Liver (tissue), 8 donors: ENCODE measurements at regions not wholly inside any gene's neighbourhood (a gene's known extent, or its start where the extent isn't known, plus 50 kb on each side); places are given as distances from the start of the nearest gene placed in this dataset.

Experiments used
- DNase-seq: peaks from one replicate; pipeline ENCODE4 v3.0.0-alpha.2; 2017; ENCODE audit warnings: low spot score
- H3K27ac ChIP-seq, 2 donors: one replicate each; pipeline ENCODE4 v1.7.0; 2013; ENCODE audit warnings: inconsistent platforms in 2 of 2, low read length in 2 of 2, control low read depth in 1 of 2, low read depth in 1 of 2, mild to moderate bottlenecking in 1 of 2
- H3K27me3 ChIP-seq, 4 donors: one replicate each; pipeline versions ENCODE4 v1.6.1 to v1.7.0; 2013; ENCODE audit warnings: low read length in 3 of 4, inconsistent platforms in 1 of 4, mild to moderate bottlenecking in 1 of 4, moderate library complexity in 1 of 4; ENCODE audit not compliant: control insufficient read depth in 4 of 4, insufficient read depth in 4 of 4
- H3K36me3 ChIP-seq, 4 donors: one replicate each; pipeline versions ENCODE4 v1.6.1 to v1.7.0; 2013; ENCODE audit warnings: low read length in 3 of 4, mild to moderate bottlenecking in 3 of 4, low read depth in 1 of 4, moderate library complexity in 1 of 4; ENCODE audit not compliant: control insufficient read depth in 4 of 4, insufficient read depth in 3 of 4
- H3K4me1 ChIP-seq, 4 donors: one replicate each; pipeline versions ENCODE4 v1.6.1 to v1.7.0; 2013; ENCODE audit warnings: low read length in 3 of 4, mild to moderate bottlenecking in 3 of 4, moderate library complexity in 1 of 4; ENCODE audit not compliant: control insufficient read depth in 4 of 4, insufficient read depth in 4 of 4
- H3K4me3 ChIP-seq, 3 donors: one replicate each; pipeline versions ENCODE4 v1.6.1 to v1.7.0; 2013; ENCODE audit warnings: low read length in 3 of 3, control low read depth in 1 of 3, low read depth in 1 of 3, mild to moderate bottlenecking in 1 of 3
- H3K9ac ChIP-seq, 2 donors: one replicate each; pipeline ENCODE4 v1.7.0; 2013; ENCODE audit warnings: low read length in 2 of 2, mild to moderate bottlenecking in 2 of 2, moderate library complexity in 2 of 2, control low read depth in 1 of 2, low read depth in 1 of 2
- H3K9me3 ChIP-seq, 4 donors: one replicate each; pipeline versions ENCODE4 v1.6.1 to v1.7.0; 2013; ENCODE audit warnings: low read length in 3 of 4; ENCODE audit not compliant: control insufficient read depth in 4 of 4
- EGR1 ChIP-seq, 2 donors: IDR thresholded peaks; 2 replicates each; pipeline ENCODE4 v1.6.1; 2016 to 2018; ENCODE audit warnings: antibody characterized with exemption in 2 of 2, low read depth in 2 of 2
- FOXA1 ChIP-seq: IDR thresholded peaks from 2 replicates; pipeline ENCODE4 v1.6.1; 2016; ENCODE audit warnings: antibody characterized with exemption
- FOXA2 ChIP-seq: IDR thresholded peaks from 2 replicates; pipeline ENCODE4 v1.6.1; 2016; ENCODE audit warnings: antibody characterized with exemption
- GABPA ChIP-seq, 2 donors: IDR thresholded peaks in 1 of 2; conservative IDR thresholded peaks in 1 of 2; 2 replicates each; pipeline ENCODE4 v1.6.1; 2016; ENCODE audit warnings: antibody characterized with exemption in 2 of 2, mild to moderate bottlenecking in 1 of 2, moderate library complexity in 1 of 2
- HNF4A ChIP-seq, 2 donors: conservative IDR thresholded peaks; 2 replicates each; pipeline ENCODE4 v1.6.1; 2016; ENCODE audit warnings: antibody characterized with exemption in 2 of 2, mild to moderate bottlenecking in 2 of 2
- HNF4G ChIP-seq: IDR thresholded peaks from 2 replicates; pipeline ENCODE4 v1.6.1; 2016; ENCODE audit warnings: antibody characterized with exemption
- JUND ChIP-seq, 2 donors: IDR thresholded peaks; 2 replicates each; pipeline ENCODE4 v1.6.1; 2016; ENCODE audit warnings: antibody characterized with exemption in 2 of 2
- NR2F2 ChIP-seq: IDR thresholded peaks from 2 replicates; pipeline ENCODE4 v1.6.1; 2016; ENCODE audit warnings: antibody characterized with exemption
- RAD21 ChIP-seq, 2 donors: IDR thresholded peaks; 2 replicates each; pipeline ENCODE4 v1.6.1; 2016; ENCODE audit warnings: antibody characterized with exemption in 2 of 2, mild to moderate bottlenecking in 2 of 2
- RXRA ChIP-seq, 2 donors: IDR thresholded peaks; 2 replicates each; pipeline ENCODE4 v1.6.1; 2017 to 2018; ENCODE audit warnings: antibody characterized with exemption in 2 of 2, mild to moderate bottlenecking in 1 of 2
- SP1 ChIP-seq: IDR thresholded peaks from 2 replicates; pipeline ENCODE4 v1.6.1; 2018; ENCODE audit warnings: antibody characterized with exemption, mild to moderate bottlenecking
- TAF1 ChIP-seq: conservative IDR thresholded peaks from 2 replicates; pipeline ENCODE4 v1.6.1; 2016; ENCODE audit warnings: antibody characterized with exemption, mild to moderate bottlenecking
- YY1 ChIP-seq: IDR thresholded peaks from 2 replicates; pipeline ENCODE4 v1.6.1; 2016; ENCODE audit warnings: antibody characterized with exemption, mild to moderate bottlenecking
- WGBS: extraction: QIAGEN DNeasy Blood & Tissue Kit; methylation state at CpG from one replicate; pipeline ENCODE4 v1.1.7; 2013; 5-methylcytosine and 5-hydroxymethylcytosine counted together
- TF ChIP-seq, protein P1 (sequence below): IDR thresholded peaks from 2 replicates; pipeline ENCODE4 v1.6.1; 2016; ENCODE audit warnings: antibody characterized with exemption, mild to moderate bottlenecking
- TF ChIP-seq, protein P2 (sequence below): fragments of 150-350 bp; IDR thresholded peaks from 2 replicates; pipeline ENCODE4 v1.5.1; 2017; ENCODE audit warnings: improper control_type of control experiment, low read depth, low read length; ENCODE audit not compliant: missing input control
- TF ChIP-seq, protein P3 (sequence below): IDR thresholded peaks from 2 replicates; pipeline ENCODE4 v1.6.1; 2016; ENCODE audit warnings: antibody characterized with exemption
- TF ChIP-seq, protein P4 (sequence below): IDR thresholded peaks from 2 replicates; pipeline ENCODE4 v1.6.1; 2016; ENCODE audit warnings: antibody characterized with exemption
- donor health status: healthy.
- donor health status: healthy.
- donor health status: healthy.
- donor health status: healthy.
- donor health status: healthy.

GRCh38 chr3:13198264-13198879 lies 125.1 kb upstream of the IQSEC1 start:
- H3K36me3 ChIP-seq, result no peaks in the 10 kb centered on the region
- H3K27ac ChIP-seq, result peak overlapping the region in 1 of 2 donors; percentile 19
- DNase-seq, result no peak
- no peak overlapping the region for H3K4me3 ChIP-seq
- 89% methylated on average over 11 of the region's 11 CpGs for WGBS
- peaks cover 3 to 14% (median 11%) of the 10 kb centered on the region in 4 donors for H3K4me1 ChIP-seq
- TF ChIP-seq RXRA (IDR thresholded peaks at IDR 0.05) (no peak), RAD21 (IDR thresholded peaks at IDR 0.05) (no peak), NR2F2 (no peak), FOXA1 (no peak), GABPA (IDR thresholded peaks at IDR 0.05 in 1 of 2, conservative IDR thresholded peaks at IDR 0.05 in 1 of 2) (no peak), HNF4G (no peak), EGR1 (IDR thresholded peaks at IDR 0.05; ENCODE audit: low read depth in 2 of 2) (no peak), FOXA2 (no peak), JUND (IDR thresholded peaks at IDR 0.05) (no peak)
- TF ChIP-seq, protein P1, sequence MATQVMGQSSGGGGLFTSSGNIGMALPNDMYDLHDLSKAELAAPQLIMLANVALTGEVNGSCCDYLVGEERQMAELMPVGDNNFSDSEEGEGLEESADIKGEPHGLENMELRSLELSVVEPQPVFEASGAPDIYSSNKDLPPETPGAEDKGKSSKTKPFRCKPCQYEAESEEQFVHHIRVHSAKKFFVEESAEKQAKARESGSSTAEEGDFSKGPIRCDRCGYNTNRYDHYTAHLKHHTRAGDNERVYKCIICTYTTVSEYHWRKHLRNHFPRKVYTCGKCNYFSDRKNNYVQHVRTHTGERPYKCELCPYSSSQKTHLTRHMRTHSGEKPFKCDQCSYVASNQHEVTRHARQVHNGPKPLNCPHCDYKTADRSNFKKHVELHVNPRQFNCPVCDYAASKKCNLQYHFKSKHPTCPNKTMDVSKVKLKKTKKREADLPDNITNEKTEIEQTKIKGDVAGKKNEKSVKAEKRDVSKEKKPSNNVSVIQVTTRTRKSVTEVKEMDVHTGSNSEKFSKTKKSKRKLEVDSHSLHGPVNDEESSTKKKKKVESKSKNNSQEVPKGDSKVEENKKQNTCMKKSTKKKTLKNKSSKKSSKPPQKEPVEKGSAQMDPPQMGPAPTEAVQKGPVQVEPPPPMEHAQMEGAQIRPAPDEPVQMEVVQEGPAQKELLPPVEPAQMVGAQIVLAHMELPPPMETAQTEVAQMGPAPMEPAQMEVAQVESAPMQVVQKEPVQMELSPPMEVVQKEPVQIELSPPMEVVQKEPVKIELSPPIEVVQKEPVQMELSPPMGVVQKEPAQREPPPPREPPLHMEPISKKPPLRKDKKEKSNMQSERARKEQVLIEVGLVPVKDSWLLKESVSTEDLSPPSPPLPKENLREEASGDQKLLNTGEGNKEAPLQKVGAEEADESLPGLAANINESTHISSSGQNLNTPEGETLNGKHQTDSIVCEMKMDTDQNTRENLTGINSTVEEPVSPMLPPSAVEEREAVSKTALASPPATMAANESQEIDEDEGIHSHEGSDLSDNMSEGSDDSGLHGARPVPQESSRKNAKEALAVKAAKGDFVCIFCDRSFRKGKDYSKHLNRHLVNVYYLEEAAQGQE, result no peak
- TF ChIP-seq, protein P2, sequence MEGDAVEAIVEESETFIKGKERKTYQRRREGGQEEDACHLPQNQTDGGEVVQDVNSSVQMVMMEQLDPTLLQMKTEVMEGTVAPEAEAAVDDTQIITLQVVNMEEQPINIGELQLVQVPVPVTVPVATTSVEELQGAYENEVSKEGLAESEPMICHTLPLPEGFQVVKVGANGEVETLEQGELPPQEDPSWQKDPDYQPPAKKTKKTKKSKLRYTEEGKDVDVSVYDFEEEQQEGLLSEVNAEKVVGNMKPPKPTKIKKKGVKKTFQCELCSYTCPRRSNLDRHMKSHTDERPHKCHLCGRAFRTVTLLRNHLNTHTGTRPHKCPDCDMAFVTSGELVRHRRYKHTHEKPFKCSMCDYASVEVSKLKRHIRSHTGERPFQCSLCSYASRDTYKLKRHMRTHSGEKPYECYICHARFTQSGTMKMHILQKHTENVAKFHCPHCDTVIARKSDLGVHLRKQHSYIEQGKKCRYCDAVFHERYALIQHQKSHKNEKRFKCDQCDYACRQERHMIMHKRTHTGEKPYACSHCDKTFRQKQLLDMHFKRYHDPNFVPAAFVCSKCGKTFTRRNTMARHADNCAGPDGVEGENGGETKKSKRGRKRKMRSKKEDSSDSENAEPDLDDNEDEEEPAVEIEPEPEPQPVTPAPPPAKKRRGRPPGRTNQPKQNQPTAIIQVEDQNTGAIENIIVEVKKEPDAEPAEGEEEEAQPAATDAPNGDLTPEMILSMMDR, result no peak
- TF ChIP-seq, protein P3, sequence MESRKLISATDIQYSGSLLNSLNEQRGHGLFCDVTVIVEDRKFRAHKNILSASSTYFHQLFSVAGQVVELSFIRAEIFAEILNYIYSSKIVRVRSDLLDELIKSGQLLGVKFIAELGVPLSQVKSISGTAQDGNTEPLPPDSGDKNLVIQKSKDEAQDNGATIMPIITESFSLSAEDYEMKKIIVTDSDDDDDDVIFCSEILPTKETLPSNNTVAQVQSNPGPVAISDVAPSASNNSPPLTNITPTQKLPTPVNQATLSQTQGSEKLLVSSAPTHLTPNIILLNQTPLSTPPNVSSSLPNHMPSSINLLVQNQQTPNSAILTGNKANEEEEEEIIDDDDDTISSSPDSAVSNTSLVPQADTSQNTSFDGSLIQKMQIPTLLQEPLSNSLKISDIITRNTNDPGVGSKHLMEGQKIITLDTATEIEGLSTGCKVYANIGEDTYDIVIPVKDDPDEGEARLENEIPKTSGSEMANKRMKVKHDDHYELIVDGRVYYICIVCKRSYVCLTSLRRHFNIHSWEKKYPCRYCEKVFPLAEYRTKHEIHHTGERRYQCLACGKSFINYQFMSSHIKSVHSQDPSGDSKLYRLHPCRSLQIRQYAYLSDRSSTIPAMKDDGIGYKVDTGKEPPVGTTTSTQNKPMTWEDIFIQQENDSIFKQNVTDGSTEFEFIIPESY, result no peak
- H3K27me3 ChIP-seq, result no peaks in the 10 kb centered on the region
- H3K9ac ChIP-seq, result peak overlapping the region in 1 of 2 donors; percentile 28
- no peaks in the 10 kb centered on the region for H3K9me3 ChIP-seq

- DNase-seq, result no peak
- Histone ChIP-seq H3K27ac (peak overlapping the region in 1 of 2 donors; percentile 19), H3K4me1 (peaks cover 3 to 14% (median 11%) of the 10 kb centered on the region in 4 donors), H3K27me3 (no peaks in the 10 kb centered on the region), H3K9me3 (no peaks in the 10 kb centered on the region), H3K9ac (peak overlapping the region in 1 of 2 donors; percentile 28), H3K36me3 (no peaks in the 10 kb centered on the region), H3K4me3 (no peak overlapping the region)
- TF ChIP-seq HNF4A (conservative IDR thresholded peaks at IDR 0.05) (peak; percentile 98 to 99), RAD21 (IDR thresholded peaks at IDR 0.05) (peak in 1 of 2 donors; percentile 46), HNF4G (peak; percentile 93), NR2F2 (peak; percentile 60), FOXA2 (no peak), RXRA (IDR thresholded peaks at IDR 0.05) (peak; percentile 89 to 90), JUND (IDR thresholded peaks at IDR 0.05) (no peak), YY1 (no peak), SP1 (peak; percentile 76), TAF1 (no peak)
- TF ChIP-seq, protein P1, result no peak
- TF ChIP-seq, protein P4, sequence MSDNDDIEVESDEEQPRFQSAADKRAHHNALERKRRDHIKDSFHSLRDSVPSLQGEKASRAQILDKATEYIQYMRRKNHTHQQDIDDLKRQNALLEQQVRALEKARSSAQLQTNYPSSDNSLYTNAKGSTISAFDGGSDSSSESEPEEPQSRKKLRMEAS, result no peak
- TF ChIP-seq, protein P2, result no peak
- WGBS, result 53% methylated on average over 13 of the region's 13 CpGs
Measured at GRCh38 chr3:13197795-13198194, 124.6 kb upstream of the IQSEC1 start.
